K562 (cell line): ENCODE measurements at regions not wholly inside any gene's neighbourhood (a gene's known extent, or its start where the extent isn't known, plus 50 kb on each side); places are given as distances from the start of the nearest gene placed in this dataset.

Experiments
- DPF2 ChIP-seq: fragments of 450-650 bp; IDR thresholded peaks from 2 replicates; pipeline ENCODE4 v1.6.1; 2016
- E2F5 ChIP-seq: sonication (generic); formaldehyde crosslinking; IDR thresholded peaks from 2 replicates; pipeline ENCODE4 v1.8.0; 2022; ENCODE audit warnings: mild to moderate bottlenecking, missing genetic modification reagents
- ERF ChIP-seq: fragments of 450-650 bp; formaldehyde crosslinking; IDR thresholded peaks from 2 replicates; pipeline ENCODE4 v1.4.0; 2020; ENCODE audit warnings: mild to moderate bottlenecking, mixed read lengths
- HCFC1 ChIP-seq: IDR thresholded peaks from 2 replicates; pipeline ENCODE4 v1.6.1; 2012; ENCODE audit warnings: low read depth, low read length, improper control_type of control experiment
- IRF2 ChIP-seq: sonication (generic); formaldehyde crosslinking; IDR thresholded peaks from 2 replicates; pipeline ENCODE4 v1.8.1; 2022; ENCODE audit warnings: mild to moderate bottlenecking, missing genetic modification reagents
- LARP7 ChIP-seq: fragments of 450-650 bp; IDR thresholded peaks from 2 replicates; pipeline ENCODE4 v1.6.1; 2016
- MAZ ChIP-seq, 2 experiments: fragments of 450-650 bp in 1 of 2; sonication (generic) in 1 of 2; formaldehyde crosslinking; IDR thresholded peaks in 1 of 2; conservative IDR thresholded peaks in 1 of 2; 2 replicates each; pipeline versions ENCODE4 v1.4.0 to v1.5.0; 2020; ENCODE audit warnings: mild to moderate bottlenecking in 1 of 2, missing genetic modification reagents in 1 of 2
- MTA3 ChIP-seq: fragments of 450-650 bp; formaldehyde crosslinking; IDR thresholded peaks from 2 replicates; pipeline ENCODE4 v1.6.1; 2017; ENCODE audit warnings: mild to moderate bottlenecking, borderline replicate concordance
- NCOA6 ChIP-seq: fragments of 450-650 bp; IDR thresholded peaks from 2 replicates; pipeline ENCODE4 v1.6.1; 2017; ENCODE audit warnings: mild to moderate bottlenecking
- NFE2 ChIP-seq: IDR thresholded peaks from 2 replicates; pipeline ENCODE4 v1.6.1; 2014; ENCODE audit warnings: antibody characterized with exemption, low read depth
- NR1H2 ChIP-seq: sonication (generic); formaldehyde crosslinking; IDR thresholded peaks from 2 replicates; pipeline ENCODE4 v1.4.0; 2020; ENCODE audit warnings: mild to moderate bottlenecking, missing genetic modification reagents
- PHF21A ChIP-seq: fragments of 450-650 bp; IDR thresholded peaks from 2 replicates; pipeline ENCODE4 v1.6.1; 2017; ENCODE audit warnings: low read depth, borderline replicate concordance
- PKNOX1 ChIP-seq: fragments of 450-650 bp; IDR thresholded peaks from 2 replicates; pipeline ENCODE4 v1.6.1; 2016
- RBM15 ChIP-seq: fragments of 200-400 bp; formaldehyde crosslinking; IDR thresholded peaks from 2 replicates; pipeline ENCODE4 v1.6.1; 2018; ENCODE audit warnings: mild to moderate bottlenecking, low read length, moderate library complexity; ENCODE audit not compliant: insufficient read depth
- RCOR1 ChIP-seq, 2 experiments: IDR thresholded peaks; 2 replicates each; pipeline ENCODE4 v1.6.1; 2012; ENCODE audit warnings: low read depth in 2 of 2, low read length in 2 of 2, borderline replicate concordance in 1 of 2, improper control_type of control experiment in 1 of 2
- SMARCE1 ChIP-seq: fragments of 450-650 bp; IDR thresholded peaks from 2 replicates; pipeline ENCODE4 v1.7.1; 2016; ENCODE audit warnings: mild to moderate bottlenecking
- SNRNP70 ChIP-seq: fragments of 200-400 bp; formaldehyde crosslinking; optimal IDR thresholded peaks from 2 replicates; pipeline ENCODE3; 2017; ENCODE audit warnings: low read depth, low read length
- TAF1 ChIP-seq: IDR thresholded peaks from 2 replicates; pipeline ENCODE4 v1.6.1; 2011; ENCODE audit warnings: mild to moderate bottlenecking, low read length, moderate library complexity; ENCODE audit not compliant: insufficient read depth, control insufficient read depth, severe bottlenecking; ENCODE audit errors: extremely low read depth
- TBP ChIP-seq: optimal IDR thresholded peaks from 2 replicates; pipeline ENCODE3; 2011; ENCODE audit warnings: low read depth, low read length, improper control_type of control experiment
- XRCC5 ChIP-seq: fragments of 200-400 bp; formaldehyde crosslinking; IDR thresholded peaks from 2 replicates; pipeline ENCODE4 v1.6.1; 2017; ENCODE audit warnings: low read depth, mild to moderate bottlenecking, low read length
- ZBTB7A ChIP-seq: IDR thresholded peaks from 2 replicates; pipeline ENCODE4 v1.6.1; 2011; ENCODE audit warnings: low read depth, mild to moderate bottlenecking, low read length, moderate library complexity, borderline replicate concordance; ENCODE audit not compliant: control insufficient read depth
- ZEB2 ChIP-seq: fragments of 450-650 bp; IDR thresholded peaks from 2 replicates; pipeline ENCODE4 v1.6.1; 2016
- ZNF699 ChIP-seq: fragments of 250-450 bp; sonication (Bioruptor Pico); IDR thresholded peaks from 2 replicates; pipeline ENCODE4 v1.8.0; 2021; ENCODE audit warnings: mild to moderate bottlenecking, moderate library complexity; ENCODE audit not compliant: insufficient replicate concordance
- TF ChIP-seq, protein P1 (sequence below): fragments of 450-650 bp; IDR thresholded peaks from 2 replicates; pipeline ENCODE4 v1.6.1; 2018; ENCODE audit not compliant: partially characterized antibody

DNA sequence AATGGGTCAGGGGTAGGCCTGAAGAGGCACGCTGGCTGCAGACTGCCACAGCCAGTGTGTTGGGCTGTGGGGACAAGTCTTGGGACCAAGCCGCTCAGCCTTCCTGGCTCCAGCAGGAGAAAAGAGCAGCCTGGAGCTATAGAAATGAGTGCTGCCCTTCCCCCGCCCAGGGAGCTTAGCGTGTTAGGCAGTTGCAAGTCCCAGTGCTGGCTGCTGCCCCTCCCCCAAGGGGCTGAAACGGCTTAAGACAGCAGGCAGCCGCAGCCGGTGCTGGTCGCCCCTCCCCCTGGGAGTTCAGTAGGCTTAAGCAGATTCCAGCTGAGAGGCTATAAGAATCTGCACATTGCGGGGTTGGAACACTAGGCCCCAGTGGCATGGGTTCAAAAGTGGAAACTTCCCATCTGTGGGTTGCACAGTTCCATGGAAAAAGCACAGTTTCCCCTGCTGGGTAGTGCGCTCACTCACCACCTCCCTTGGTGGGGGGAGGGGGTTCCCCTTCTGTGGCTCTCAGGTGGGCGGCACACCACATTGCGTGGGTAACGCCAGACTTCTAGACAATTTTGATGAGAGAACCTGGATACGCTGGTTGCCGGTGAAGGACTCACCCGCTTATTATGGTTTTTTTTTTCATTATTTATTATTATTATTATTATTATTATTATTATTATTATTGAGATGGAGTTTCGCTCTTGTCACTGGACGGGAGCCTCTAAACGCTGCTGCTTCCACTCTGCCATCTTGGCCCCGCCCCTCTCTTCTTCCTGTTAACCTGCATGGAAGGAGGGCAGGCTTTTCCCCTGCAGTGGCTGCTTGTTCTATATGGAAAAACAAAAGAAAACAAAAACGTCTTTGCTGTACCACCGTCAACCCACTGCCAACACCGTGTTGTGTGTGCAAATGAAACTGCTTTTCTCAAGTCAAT is 151.1 kb downstream of the CXCL12 start (continued):
- TF ChIP-seq TAF1 (peak; percentile 46), RBM15 (no peak), ZEB2 (no peak), MTA3 (peak; percentile 37; the same call in 1 of the 2 replicates), NFE2 (no peak), PHF21A (0 out of 2 replicates have a peak, but pooled peaks have one; percentile 19), SNRNP70 (no peak), RCOR1 (IDR thresholded peaks at IDR 0.05; ENCODE audit: borderline replicate concordance in 1 of 2, low read depth in 2 of 2, low read length in 2 of 2) (0 out of 4 replicates have a peak, but pooled peaks of 1 of the 2 experiments have one; percentile 16), NR1H2 (no peak), MAZ (CRISPR knock-in tag; conservative IDR thresholded peaks at IDR 0.05 in 1 of 2, IDR thresholded peaks at IDR 0.05 in 1 of 2) (peak in 1 of 2 experiments; percentile 37; a peak in 1 of 4 replicates), SMARCE1 (no peak), IRF2 (CRISPR knock-in tag) (no peak), ZNF699 (CRISPR knock-in tag) (no peak), E2F5 (CRISPR knock-in tag) (no peak), XRCC5 (no peak), HCFC1 (0 out of 2 replicates have a peak, but pooled peaks have one; percentile 15), PKNOX1 (no peak), ERF (CRISPR knock-in tag) (no peak), LARP7 (no peak), TBP (no peak), ZBTB7A (peak; percentile 21; the same call in 1 of the 2 replicates), DPF2 (peak; percentile 46; the same call in 1 of the 2 replicates), NCOA6 (no peak)
- TF ChIP-seq, protein P1, sequence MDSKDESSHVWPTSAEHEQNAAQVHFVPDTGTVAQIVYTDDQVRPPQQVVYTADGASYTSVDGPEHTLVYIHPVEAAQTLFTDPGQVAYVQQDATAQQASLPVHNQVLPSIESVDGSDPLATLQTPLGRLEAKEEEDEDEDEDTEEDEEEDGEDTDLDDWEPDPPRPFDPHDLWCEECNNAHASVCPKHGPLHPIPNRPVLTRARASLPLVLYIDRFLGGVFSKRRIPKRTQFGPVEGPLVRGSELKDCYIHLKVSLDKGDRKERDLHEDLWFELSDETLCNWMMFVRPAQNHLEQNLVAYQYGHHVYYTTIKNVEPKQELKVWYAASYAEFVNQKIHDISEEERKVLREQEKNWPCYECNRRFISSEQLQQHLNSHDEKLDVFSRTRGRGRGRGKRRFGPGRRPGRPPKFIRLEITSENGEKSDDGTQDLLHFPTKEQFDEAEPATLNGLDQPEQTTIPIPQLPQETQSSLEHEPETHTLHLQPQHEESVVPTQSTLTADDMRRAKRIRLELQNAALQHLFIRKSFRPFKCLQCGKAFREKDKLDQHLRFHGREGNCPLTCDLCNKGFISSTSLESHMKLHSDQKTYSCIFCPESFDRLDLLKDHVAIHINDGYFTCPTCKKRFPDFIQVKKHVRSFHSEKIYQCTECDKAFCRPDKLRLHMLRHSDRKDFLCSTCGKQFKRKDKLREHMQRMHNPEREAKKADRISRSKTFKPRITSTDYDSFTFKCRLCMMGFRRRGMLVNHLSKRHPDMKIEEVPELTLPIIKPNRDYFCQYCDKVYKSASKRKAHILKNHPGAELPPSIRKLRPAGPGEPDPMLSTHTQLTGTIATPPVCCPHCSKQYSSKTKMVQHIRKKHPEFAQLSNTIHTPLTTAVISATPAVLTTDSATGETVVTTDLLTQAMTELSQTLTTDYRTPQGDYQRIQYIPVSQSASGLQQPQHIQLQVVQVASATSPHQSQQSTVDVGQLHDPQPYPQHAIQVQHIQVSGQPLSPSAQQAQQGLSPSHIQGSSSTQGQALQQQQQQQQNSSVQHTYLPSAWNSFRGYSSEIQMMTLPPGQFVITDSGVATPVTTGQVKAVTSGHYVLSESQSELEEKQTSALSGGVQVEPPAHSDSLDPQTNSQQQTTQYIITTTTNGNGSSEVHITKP, result peak; percentile 13
